Ascending aorta (tissue), 2 donors: ENCODE measurements at regions not wholly inside any gene's neighbourhood (a gene's known extent, or its start where the extent isn't known, plus 50 kb on each side); places are given as distances from the start of the nearest gene placed in this dataset.

Source experiments
- DNase-seq, 2 donors: peaks; one replicate each; pipeline ENCODE4 v3.0.0-alpha.2; 2019; ENCODE audit warnings: low spot score in 2 of 2
- H3K27ac ChIP-seq, 2 donors: fragments of 200-600 bp; sonication (generic); one replicate each; pipeline ENCODE4 v1.5.1; 2016 to 2017; ENCODE audit warnings: mild to moderate bottlenecking in 1 of 2
- H3K27me3 ChIP-seq: fragments of 200-600 bp; sonication (generic); one replicate; pipeline ENCODE4 v1.5.1; 2017
- H3K36me3 ChIP-seq, 2 donors: fragments of 200-600 bp; sonication (generic); one replicate each; pipeline ENCODE4 v1.5.1; 2016
- H3K4me1 ChIP-seq, 2 donors: fragments of 200-600 bp; sonication (generic); one replicate each; pipeline ENCODE4 v1.5.1; 2016 to 2017; ENCODE audit warnings: mild to moderate bottlenecking in 1 of 2
- H3K4me3 ChIP-seq, 2 donors: fragments of 200-600 bp; sonication (generic); one replicate each; pipeline ENCODE4 v1.5.1; 2016 to 2017; ENCODE audit warnings: mild to moderate bottlenecking in 1 of 2
- H3K9me3 ChIP-seq, 2 donors: fragments of 200-600 bp; sonication (generic); one replicate each; pipeline ENCODE4 v1.5.1; 2016
- intact Hi-C: fragments of 100-400 bp; cut with DNase I; formaldehyde crosslinking; loops from one replicate; pipeline ENCODE4 v1.15.1; 2023
- TF ChIP-seq, protein P1 (sequence below), 3 experiments: fragments of 200-600 bp in 2 of 3; fragments of 450-650 bp in 1 of 3; sonication (generic) in 2 of 3; IDR thresholded peaks; one replicate each; pipeline ENCODE4 v1.5.1; 2016 to 2019; ENCODE audit warnings: antibody characterized with exemption in 3 of 3, mild to moderate bottlenecking in 1 of 3, moderate library complexity in 1 of 3

DNA sequence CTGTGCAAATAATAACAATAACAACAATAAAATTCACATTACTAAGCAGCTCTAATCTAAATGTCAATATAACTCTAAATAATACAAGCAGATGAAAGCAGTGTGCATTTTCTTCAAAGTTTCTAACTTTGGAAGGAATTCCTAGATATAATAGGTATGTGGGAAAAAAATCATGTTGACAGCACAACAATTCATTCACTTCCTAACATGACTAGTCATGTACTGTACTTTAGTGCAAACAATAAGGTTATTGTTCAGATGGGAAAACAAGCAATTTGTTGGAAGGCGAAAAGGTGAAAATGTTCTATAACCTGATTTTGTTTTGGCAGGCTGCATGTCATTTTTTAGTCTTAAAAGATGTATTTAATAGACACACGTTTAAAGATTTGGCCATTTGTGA lies 484.3 kb upstream of the JAG1 start:
- DNase-seq: no peak
- intact Hi-C loops: no loop called here
- Histone ChIP-seq H3K9me3 (no peaks in the 10 kb centered on the region), H3K27me3 (no peaks in the 10 kb centered on the region), H3K36me3 (no peaks in the 10 kb centered on the region), H3K4me3 (no peak overlapping the region), H3K27ac (no peak overlapping the region), H3K4me1 (peaks cover 0 to 21% of the 10 kb centered on the region in 2 donors)
- TF ChIP-seq, protein P1, sequence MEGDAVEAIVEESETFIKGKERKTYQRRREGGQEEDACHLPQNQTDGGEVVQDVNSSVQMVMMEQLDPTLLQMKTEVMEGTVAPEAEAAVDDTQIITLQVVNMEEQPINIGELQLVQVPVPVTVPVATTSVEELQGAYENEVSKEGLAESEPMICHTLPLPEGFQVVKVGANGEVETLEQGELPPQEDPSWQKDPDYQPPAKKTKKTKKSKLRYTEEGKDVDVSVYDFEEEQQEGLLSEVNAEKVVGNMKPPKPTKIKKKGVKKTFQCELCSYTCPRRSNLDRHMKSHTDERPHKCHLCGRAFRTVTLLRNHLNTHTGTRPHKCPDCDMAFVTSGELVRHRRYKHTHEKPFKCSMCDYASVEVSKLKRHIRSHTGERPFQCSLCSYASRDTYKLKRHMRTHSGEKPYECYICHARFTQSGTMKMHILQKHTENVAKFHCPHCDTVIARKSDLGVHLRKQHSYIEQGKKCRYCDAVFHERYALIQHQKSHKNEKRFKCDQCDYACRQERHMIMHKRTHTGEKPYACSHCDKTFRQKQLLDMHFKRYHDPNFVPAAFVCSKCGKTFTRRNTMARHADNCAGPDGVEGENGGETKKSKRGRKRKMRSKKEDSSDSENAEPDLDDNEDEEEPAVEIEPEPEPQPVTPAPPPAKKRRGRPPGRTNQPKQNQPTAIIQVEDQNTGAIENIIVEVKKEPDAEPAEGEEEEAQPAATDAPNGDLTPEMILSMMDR (IDR thresholded peaks at IDR 0.05): no peak

- DNase-seq: no peak
- Histone ChIP-seq H3K27ac (peak overlapping the region in 1 of 2 donors; percentile 67), H3K4me3 (no peak overlapping the region), H3K27me3 (no peaks in the 10 kb centered on the region), H3K4me1 (peaks cover 0 to 21% of the 10 kb centered on the region in 2 donors), H3K9me3 (no peaks in the 10 kb centered on the region), H3K36me3 (no peaks in the 10 kb centered on the region)
- intact Hi-C loops: no loop called here
- TF ChIP-seq, protein P1 (IDR thresholded peaks at IDR 0.05): no peak
These were observed 484.8 kb upstream of the JAG1 start for GRCh38 chr20:11158589-11158988.

GRCh38 chr20:11159728-11160127 lies 485.9 kb upstream of the JAG1 start:
- no peaks in the 10 kb centered on the region for H3K9me3 ChIP-seq
- TF ChIP-seq, protein P1 (IDR thresholded peaks at IDR 0.05): no peak
- H3K36me3 ChIP-seq: no peaks in the 10 kb centered on the region
- H3K4me3 ChIP-seq: no peak overlapping the region
- no peak for DNase-seq
- H3K27ac ChIP-seq: peak overlapping the region; percentile 42 to 67
- intact Hi-C loops: no loop called here
- H3K27me3 ChIP-seq: no peaks in the 10 kb centered on the region
- H3K4me1 ChIP-seq: peaks cover 0 to 13% of the 10 kb centered on the region in 2 donors

GRCh38 chr20:11162026-11162775 lies 488.4 kb upstream of the JAG1 start:
- DNase-seq: no peak

DNA sequence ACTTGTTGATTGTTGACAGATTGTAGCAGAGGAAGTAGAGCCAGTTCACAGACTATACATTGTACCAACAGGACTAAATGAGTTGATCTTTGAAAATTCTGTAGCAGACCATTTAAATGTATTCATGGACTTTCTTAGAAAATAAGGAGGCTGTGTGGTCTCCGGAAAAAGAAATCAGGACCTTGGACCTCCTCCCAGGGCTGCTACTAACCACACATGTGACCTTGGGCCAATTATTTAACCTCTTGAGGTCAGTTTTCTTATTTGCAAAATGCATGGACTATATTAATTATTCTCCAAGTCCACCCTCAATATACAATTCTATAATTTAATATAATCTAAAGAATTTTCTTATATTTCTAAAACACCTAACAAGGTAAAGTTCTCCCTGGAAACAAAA lies 492.0 kb upstream of the JAG1 start:
- Histone ChIP-seq H3K27ac (no peak overlapping the region), H3K9me3 (no peaks in the 10 kb centered on the region), H3K4me3 (no peak overlapping the region), H3K27me3 (no peaks in the 10 kb centered on the region), H3K36me3 (no peaks in the 10 kb centered on the region), H3K4me1 (peaks cover 0 to 9% of the 10 kb centered on the region in 2 donors)
- no peak for DNase-seq
- TF ChIP-seq, protein P1 (IDR thresholded peaks at IDR 0.05): no peak
- intact Hi-C loops: no loop called here

More at GRCh38 chr20:11162026-11162775, 488.4 kb upstream of the JAG1 start:
- Histone ChIP-seq H3K36me3 (no peaks in the 10 kb centered on the region), H3K27me3 (no peaks in the 10 kb centered on the region), H3K4me1 (peaks cover 0 to 13% of the 10 kb centered on the region in 2 donors), H3K27ac (no peak overlapping the region), H3K4me3 (no peak overlapping the region), H3K9me3 (no peaks in the 10 kb centered on the region)
- intact Hi-C loops: no loop called here
- TF ChIP-seq, protein P1 (IDR thresholded peaks at IDR 0.05): no peak
